DMS153 (cell line): ENCODE measurements at regions not wholly inside any gene's neighbourhood (a gene's known extent, or its start where the extent isn't known, plus 50 kb on each side); places are given as distances from the start of the nearest gene placed in this dataset.
"Not testable (repeated sequence)": the region's sequence is repeated elsewhere in the genome, so short reads cannot be mapped to it uniquely, and the experiment has no call there.

ENCODE experiments used
- DNase-seq: peaks from one replicate; lab custom pipeline; 2025; lab: John Stamatoyannopoulos, UW

GRCh38 chr4:10388146-10388545, 69.1 kb downstream of the ZNF518B start:
- not testable (repeated sequence) for DNase-seq

- DNase-seq = no peak
These were observed 71.2 kb downstream of the ZNF518B start for GRCh38 chr4:10385994-10386394.

GRCh38 chr4:10384974-10385373, 72.3 kb downstream of the ZNF518B start:
- no peak for DNase-seq

GRCh38 chr4:10383417-10383816, 73.8 kb downstream of the ZNF518B start:
- DNase-seq = no peak

GRCh38 chr4:10382171-10382570, 75.1 kb downstream of the ZNF518B start:
- not testable (repeated sequence) for DNase-seq

GRCh38 chr4:10381146-10381545, 76.1 kb downstream of the ZNF518B start:
- no peak for DNase-seq

GRCh38 chr4:10380735-10381134, 76.5 kb downstream of the ZNF518B start:
- DNase-seq = no peak

GRCh38 chr4:10371869-10372471, 85.3 kb downstream of the ZNF518B start:
- DNase-seq = no peak

GRCh38 chr4:10371121-10371520, 86.1 kb downstream of the ZNF518B start:
- DNase-seq = no peak

- no peak for DNase-seq
These were observed 87.7 kb downstream of the ZNF518B start for GRCh38 chr4:10369517-10369916.

GRCh38 chr4:10366628-10367027, 90.6 kb downstream of the ZNF518B start:
- DNase-seq = no peak

- DNase-seq = no peak
These were observed 93.0 kb downstream of the ZNF518B start for GRCh38 chr4:10364194-10364593.

GRCh38 chr4:10354746-10355145, 102.5 kb downstream of the ZNF518B start:
- DNase-seq = peak; percentile 86

GRCh38 chr4:10354225-10354624, 103.0 kb downstream of the ZNF518B start:
- DNase-seq = no peak

- no peak for DNase-seq
These were observed 104.1 kb downstream of the ZNF518B start for GRCh38 chr4:10353110-10353509.

GRCh38 chr4:10348241-10348640, 109.0 kb downstream of the ZNF518B start:
- DNase-seq = no peak

GRCh38 chr4:10347815-10348214, 109.4 kb downstream of the ZNF518B start:
- DNase-seq = no peak

- no peak for DNase-seq
These were observed 109.9 kb downstream of the ZNF518B start for GRCh38 chr4:10347281-10347795.

- no peak for DNase-seq
These were observed 111.2 kb downstream of the ZNF518B start for GRCh38 chr4:10346023-10346422.

GRCh38 chr4:10345381-10345784, 111.8 kb downstream of the ZNF518B start:
- DNase-seq = no peak

- no peak for DNase-seq
These were observed 112.4 kb downstream of the ZNF518B start for GRCh38 chr4:10344824-10345223.

- no peak for DNase-seq
These were observed 113.6 kb downstream of the ZNF518B start for GRCh38 chr4:10343656-10344055.

- no peak for DNase-seq
These were observed 114.4 kb downstream of the ZNF518B start for GRCh38 chr4:10342866-10343265.

GRCh38 chr4:10336471-10336870, 120.8 kb downstream of the ZNF518B start:
- no peak for DNase-seq
